ENCODE measurements at regions not wholly inside any gene's neighbourhood (a gene's known extent, or its start where the extent isn't known, plus 50 kb on each side); places are given as distances from the start of the nearest gene placed in this dataset.

DNA sequence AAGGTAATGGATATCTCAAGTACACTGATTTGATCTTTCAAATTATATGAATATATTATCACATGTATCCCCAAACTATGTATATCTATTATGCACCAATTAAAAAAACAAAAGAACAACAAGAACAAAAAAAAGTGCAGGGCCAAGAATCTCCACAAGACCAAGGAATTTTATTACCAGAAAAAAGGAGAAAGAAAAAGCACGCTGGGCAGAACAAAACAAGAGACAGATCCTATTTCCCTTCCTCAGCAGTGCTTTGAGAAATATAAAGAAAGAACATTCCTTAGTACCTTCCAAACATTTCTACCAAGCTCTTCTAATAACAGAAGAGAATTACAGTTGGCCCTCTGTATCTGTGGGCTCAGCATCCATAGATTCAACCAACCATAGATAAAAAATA, 144.7 kb upstream of the CREB1 start:
- no peak for TF ChIP-seq CTCF (conservative IDR thresholded peaks at IDR 0.05; ENCODE audit: low read depth, low read length)
- no peak for TF ChIP-seq POLR2A (IDR thresholded peaks at IDR 0.05; ENCODE audit: low read depth, low read length)
- no peak for TF ChIP-seq SMC3 (IDR thresholded peaks at IDR 0.05; ENCODE audit: low read depth, low read length)
- TF ChIP-seq, protein P1, sequence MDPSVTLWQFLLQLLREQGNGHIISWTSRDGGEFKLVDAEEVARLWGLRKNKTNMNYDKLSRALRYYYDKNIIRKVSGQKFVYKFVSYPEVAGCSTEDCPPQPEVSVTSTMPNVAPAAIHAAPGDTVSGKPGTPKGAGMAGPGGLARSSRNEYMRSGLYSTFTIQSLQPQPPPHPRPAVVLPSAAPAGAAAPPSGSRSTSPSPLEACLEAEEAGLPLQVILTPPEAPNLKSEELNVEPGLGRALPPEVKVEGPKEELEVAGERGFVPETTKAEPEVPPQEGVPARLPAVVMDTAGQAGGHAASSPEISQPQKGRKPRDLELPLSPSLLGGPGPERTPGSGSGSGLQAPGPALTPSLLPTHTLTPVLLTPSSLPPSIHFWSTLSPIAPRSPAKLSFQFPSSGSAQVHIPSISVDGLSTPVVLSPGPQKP (IDR thresholded peaks at IDR 0.05; ENCODE audit: borderline replicate concordance, low read depth, low read length): no peak
- no peak for TF ChIP-seq CEBPB (IDR thresholded peaks at IDR 0.05; ENCODE audit: low read depth, low read length)
- TF ChIP-seq FOS (IDR thresholded peaks at IDR 0.05; ENCODE audit: low read depth, low read length): no peak

Data from IMR-90 (cell line).